ENCODE measurements at regions not wholly inside any gene's neighbourhood (a gene's known extent, or its start where the extent isn't known, plus 50 kb on each side); places are given as distances from the start of the nearest gene placed in this dataset.
"Not testable (repeated sequence)": the region's sequence is repeated elsewhere in the genome, so short reads cannot be mapped to it uniquely, and the experiment has no call there.

GRCh38 chr6:26175033-26175427, 87.8 kb downstream of the HFE start:
- no peak for FAIRE-seq

- FAIRE-seq = peak; percentile 82
These were observed 88.4 kb downstream of the HFE start for GRCh38 chr6:26175428-26176181.

GRCh38 chr6:26179675-26180074, 92.4 kb downstream of the HFE start:
- FAIRE-seq = no peak

DNA sequence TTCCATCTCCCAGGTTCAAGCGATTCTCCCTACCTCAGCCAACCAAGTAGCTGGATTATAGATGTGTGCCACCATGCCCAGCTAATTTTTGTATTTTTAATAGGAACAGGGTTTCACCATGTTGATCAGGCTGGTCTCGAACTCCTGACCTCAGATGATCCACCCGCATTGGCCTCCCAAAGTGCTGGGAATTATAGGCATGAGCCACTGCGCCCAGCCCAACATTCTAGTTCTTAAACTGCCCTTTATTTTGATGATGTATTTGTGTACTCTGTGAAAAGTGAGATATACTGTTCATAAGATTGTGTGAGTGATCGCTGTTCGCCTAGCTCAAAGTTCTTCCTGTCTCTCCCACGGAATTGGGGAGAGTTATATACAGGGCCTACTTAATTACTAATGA, 93.1 kb downstream of the HFE start:
- FAIRE-seq = no peak

DNA sequence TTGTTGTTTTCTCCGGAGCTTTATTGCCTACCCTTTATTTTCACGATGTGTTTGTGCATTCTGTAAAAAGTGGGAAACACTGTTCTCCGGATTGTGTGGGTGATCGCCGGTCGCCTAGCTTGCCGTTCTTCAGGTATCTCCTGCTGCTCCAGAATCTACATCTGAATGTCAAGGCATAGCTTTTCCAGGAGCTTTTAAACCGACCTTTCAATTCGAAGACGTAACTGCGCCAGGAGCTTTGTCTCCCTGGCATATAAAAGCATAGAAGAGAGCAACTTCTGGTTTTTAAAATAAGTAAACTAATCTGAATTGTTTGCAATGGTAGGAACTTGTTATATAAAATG, 96.0 kb downstream of the HFE start:
- no peak for FAIRE-seq

GRCh38 chr6:26183581-26184366, 96.5 kb downstream of the HFE start:
- FAIRE-seq = peak; percentile 93

GRCh38 chr6:26184367-26184891, 97.2 kb downstream of the HFE start:
- no peak for FAIRE-seq

DNA sequence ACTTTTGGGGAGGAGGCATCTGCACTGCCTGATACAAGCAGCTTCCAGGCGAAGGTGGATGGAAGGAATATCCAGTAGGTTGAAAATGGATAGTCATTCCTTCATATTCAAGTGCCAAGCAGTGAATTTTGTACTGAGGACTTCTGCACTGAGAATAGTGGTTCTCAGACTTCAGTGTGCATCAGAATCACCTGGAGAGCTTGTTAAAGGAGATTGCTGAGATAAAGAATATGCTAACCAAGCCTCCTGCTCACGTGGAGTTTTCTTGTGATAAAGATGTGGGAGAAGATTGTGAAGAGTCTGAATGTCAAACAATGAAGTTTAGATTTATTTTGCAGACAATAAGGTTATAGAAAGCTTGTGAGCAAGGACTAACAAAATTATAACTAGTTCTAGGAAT, 97.8 kb downstream of the HFE start:
- FAIRE-seq = no peak

GRCh38 chr6:26185802-26186201, 98.6 kb downstream of the HFE start:
- no peak for FAIRE-seq

DNA sequence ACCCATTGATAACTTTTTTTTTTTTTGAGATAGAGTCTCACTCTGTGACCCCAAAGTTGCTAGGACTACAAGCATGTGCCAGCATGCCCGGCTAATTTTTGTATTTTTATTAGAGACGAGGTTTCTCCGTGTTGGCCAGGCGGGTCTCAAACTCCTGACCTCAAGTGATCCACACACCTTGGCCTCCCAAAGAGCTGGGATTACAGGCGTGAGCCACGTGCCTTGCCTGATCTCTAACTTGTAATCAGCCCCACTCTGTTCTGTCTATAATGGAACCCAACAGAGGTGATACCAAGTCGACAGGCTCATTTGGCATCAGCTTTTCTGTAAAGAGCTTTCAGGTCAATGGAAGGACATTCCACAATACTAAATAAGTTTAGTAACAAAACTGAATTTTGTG, 99.4 kb downstream of the HFE start:
- FAIRE-seq = no peak

GRCh38 chr6:26187292-26187691, 100.1 kb downstream of the HFE start:
- FAIRE-seq = no peak

DNA sequence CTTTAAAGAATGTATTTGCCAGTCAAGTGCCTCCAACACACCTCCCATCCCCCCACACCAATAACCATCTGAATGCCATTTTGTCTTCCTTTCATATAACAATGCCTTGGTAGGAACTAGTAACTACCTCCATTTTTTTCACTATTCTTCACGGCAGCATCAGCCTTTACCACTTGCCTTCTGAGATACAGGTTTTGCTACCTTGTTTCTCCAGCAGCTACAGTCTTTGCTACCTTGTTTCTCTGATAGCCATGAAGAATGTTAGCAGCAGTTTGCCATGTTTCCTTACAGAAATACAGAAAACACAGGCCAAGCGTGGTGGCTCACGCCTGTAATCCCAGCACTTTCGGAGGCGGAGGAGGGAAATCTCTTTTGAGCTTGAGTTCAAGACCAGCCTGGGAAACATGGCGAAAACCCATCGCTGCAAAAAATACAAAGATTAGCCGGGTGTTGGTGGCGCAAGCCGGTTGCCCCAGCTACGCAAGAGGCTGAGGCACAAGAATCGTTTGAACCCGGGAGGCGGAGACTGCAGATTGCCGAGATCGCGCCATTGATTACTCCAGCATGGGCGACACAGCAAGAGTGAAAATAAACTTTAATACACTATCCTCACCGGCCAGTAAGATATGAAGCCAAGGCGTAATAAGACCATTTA, 100.9 kb downstream of the HFE start:
- no peak for FAIRE-seq

- FAIRE-seq = not testable (repeated sequence)
These were observed 104.3 kb downstream of the HFE start for GRCh38 chr6:26191512-26191911.

GRCh38 chr6:26193467-26194328, 106.5 kb downstream of the HFE start:
- FAIRE-seq = no peak

- no peak for FAIRE-seq
These were observed 107.1 kb downstream of the HFE start for GRCh38 chr6:26194329-26194701.

GRCh38 chr6:26194816-26195375, 107.7 kb downstream of the HFE start:
- no peak for FAIRE-seq

DNA sequence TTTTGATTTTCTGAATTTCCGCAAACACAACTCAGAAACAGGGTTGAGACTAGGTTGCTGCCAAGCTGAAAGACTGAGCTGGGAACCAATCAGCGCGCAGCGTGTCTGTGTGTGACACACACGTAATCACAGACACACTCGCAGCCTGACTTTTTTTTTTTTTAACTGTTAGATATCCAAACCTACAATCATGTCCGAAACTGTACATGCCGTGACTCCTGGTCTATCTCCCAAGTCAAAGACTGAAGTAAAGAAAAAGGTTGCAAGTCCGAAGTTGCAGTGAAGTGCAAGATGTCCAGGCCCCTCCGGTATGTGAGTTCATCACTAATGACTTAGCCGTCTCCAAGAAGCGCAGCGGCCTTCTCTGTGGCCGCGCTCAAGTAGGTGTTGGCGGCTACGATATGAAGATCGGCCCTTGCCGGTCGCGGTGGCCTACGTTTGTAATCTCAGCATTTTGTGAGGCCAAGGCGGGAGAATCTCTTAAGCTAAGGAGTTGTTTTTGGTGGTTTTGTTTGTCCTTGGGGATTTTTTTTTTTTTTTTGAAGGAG, 108.2 kb downstream of the HFE start:
- peak; percentile 78 for FAIRE-seq

- no peak for FAIRE-seq
These were observed 109.0 kb downstream of the HFE start for GRCh38 chr6:26195924-26196845.

DNA sequence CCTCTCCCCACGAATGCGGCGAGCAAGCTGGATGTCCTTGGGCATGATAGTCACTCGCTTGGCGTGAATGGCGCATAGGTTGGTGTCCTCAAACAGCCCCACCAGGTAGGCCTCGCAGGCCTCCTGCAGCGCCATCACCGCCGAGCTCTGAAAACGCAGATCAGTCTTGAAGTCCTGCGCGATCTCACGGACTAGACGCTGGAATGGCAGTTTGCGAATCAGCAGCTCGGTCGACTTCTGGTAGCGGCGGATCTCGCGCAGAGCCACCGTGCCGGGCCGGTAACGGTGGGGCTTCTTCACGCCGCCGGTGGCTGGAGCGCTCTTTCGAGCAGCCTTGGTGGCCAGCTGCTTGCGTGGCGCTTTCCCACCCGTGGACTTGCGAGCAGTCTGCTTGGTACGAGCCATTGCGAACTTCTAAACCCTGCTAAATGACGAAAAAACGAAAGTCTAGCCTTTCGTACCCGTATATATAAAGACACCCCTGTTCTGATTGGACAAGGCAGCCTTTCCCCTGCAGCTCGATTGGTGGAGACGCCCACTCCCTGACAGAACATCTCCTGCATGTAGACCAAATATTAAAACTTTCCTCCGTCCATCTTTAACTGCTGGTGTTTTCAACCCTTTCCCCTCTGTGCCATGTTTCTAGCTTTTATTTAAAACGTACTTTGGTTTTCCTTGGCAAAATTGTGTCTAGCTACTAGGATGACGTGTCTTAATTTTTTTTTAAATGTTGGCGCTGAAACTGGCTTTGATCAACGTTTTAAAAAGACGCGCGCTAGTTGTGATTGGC, 109.8 kb downstream of the HFE start:
- FAIRE-seq = peak; percentile 15

DNA sequence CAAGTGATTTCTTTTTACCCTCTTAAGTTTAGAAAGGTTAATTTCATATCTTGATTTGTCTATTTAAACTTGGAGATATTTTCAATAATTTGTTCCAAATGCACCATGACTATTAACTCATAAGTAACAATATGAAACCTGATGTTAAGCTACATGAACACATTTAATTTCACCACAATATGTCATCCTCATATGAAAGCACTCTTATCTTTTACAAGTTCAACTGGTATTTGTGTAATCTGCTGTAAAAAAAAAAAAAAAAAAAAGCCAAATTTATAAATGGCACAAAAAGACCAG, 110.4 kb downstream of the HFE start:
- FAIRE-seq = no peak

Measured in TTC549 (cell line).